ENCODE measurements at regions not wholly inside any gene's neighbourhood (a gene's known extent, or its start where the extent isn't known, plus 50 kb on each side); places are given as distances from the start of the nearest gene placed in this dataset.

GRCh38 chr9:107141967-107142366 is 141.1 kb upstream of the RAD23B start:
- FAIRE-seq (no peak), DNase-seq (ENCODE audit: low read depth in 1 of 2, low spot score in 2 of 2) (no peak)
- H3K18ac ChIP-seq (ENCODE audit: extremely low read depth, low read length): no peak overlapping the region
- H3K56ac ChIP-seq (replicated peaks; ENCODE audit: insufficient read length, low read depth, low read length): no peak overlapping the region
- no peaks in the 10 kb centered on the region for H3K79me1 ChIP-seq (ENCODE audit: low read depth, low read length)
- no peaks in the 10 kb centered on the region for H3K79me2 ChIP-seq (ENCODE audit: control insufficient read depth in 1 of 2, insufficient read depth in 2 of 2, low read length in 2 of 2)
- H4K5ac ChIP-seq (ENCODE audit: insufficient read length, low read depth, low read length): no peak overlapping the region
- POLR2A ChIA-PET (ENCODE audit: partially characterized antibody): interaction anchor here (0.6 kb wide), 1 partner anchor 191 kb away, joined by 3 read pairs; no protein-coding TSS in a partner anchor
- CTCF ChIA-PET (ENCODE audit: partially characterized antibody): interaction anchor here (1.0 to 9.9 kb wide), 12 partner anchors 9 to 199 kb away, joined by 3 to 109 read pairs (median 3); no protein-coding TSS in a partner anchor
- 76% methylated on average over 5 of the region's 5 CpGs; no CpG with 5 or more reads in 1 of the 2 experiments for WGBS, 2 experiments (ENCODE audit: extremely low coverage in 1 of 2, insufficient coverage in 1 of 2, insufficient read length in 1 of 2, insufficient replicate concordance in 2 of 2, low coverage in 1 of 2, low lambda C conversion rate in 2 of 2, missing lambda C conversion rate in 1 of 2)
- H3K9me3 ChIP-seq (ENCODE audit: insufficient read depth in 2 of 2, low read depth in 1 of 2, low read length in 1 of 2): no peaks in the 10 kb centered on the region
- H3K4me2 ChIP-seq (ENCODE audit: insufficient read depth in 1 of 2, low read depth in 2 of 2, low read length in 2 of 2): no peak overlapping the region
- H3K14ac ChIP-seq (ENCODE audit: insufficient read length): no peak overlapping the region
- no peak overlapping the region for H2BK20ac ChIP-seq (ENCODE audit: low read length)
- H2BK120ac ChIP-seq (replicated peaks; ENCODE audit: low read depth, low read length): no peak overlapping the region
- H2AK5ac ChIP-seq (ENCODE audit: low read depth, low read length): no peak overlapping the region
- peak overlapping the region; percentile 7; the same call in 1 of the 2 replicates for H2AFZ ChIP-seq (ENCODE audit: low read length)
- H2BK12ac ChIP-seq (ENCODE audit: low read depth, low read length): no peak overlapping the region
- no peaks in the 10 kb centered on the region for H3K4me1 ChIP-seq (replicated peaks in 1 of 4; ENCODE audit: control insufficient read depth in 3 of 4, insufficient read depth in 4 of 4, low read length in 3 of 4)
- H4K91ac ChIP-seq (replicated peaks; ENCODE audit: insufficient read length, low read length): no peak overlapping the region
- no peak overlapping the region for H3K4me3 ChIP-seq (ENCODE audit: extremely low read depth in 1 of 4, insufficient read depth in 2 of 4, low read depth in 3 of 4, low read length in 4 of 4)
- no peaks in the 10 kb centered on the region for H4K20me1 ChIP-seq (replicated peaks in 1 of 2; ENCODE audit: control insufficient read depth in 1 of 2, insufficient read depth in 2 of 2, low read length in 2 of 2)
- H2BK5ac ChIP-seq (ENCODE audit: low read depth, low read length): no peak overlapping the region
- no peak overlapping the region for H3K27ac ChIP-seq (ENCODE audit: low read depth, low read length)
- H3K23ac ChIP-seq (ENCODE audit: insufficient read length): no peak overlapping the region
- H2BK15ac ChIP-seq (ENCODE audit: low read length): no peak overlapping the region
- H3K4ac ChIP-seq (replicated peaks; ENCODE audit: insufficient read length, low read depth, low read length): no peak overlapping the region
- H3K9ac ChIP-seq (replicated peaks in 1 of 4; ENCODE audit: extremely low read depth in 1 of 4, low read depth in 3 of 4, low read length in 3 of 4): no peak overlapping the region
- H3K36me3 ChIP-seq (ENCODE audit: control insufficient read depth in 2 of 4, insufficient read depth in 4 of 4, low read length in 3 of 4): no peaks in the 10 kb centered on the region
- H3K23me2 ChIP-seq (ENCODE audit: low read depth, low read length): no peaks in the 10 kb centered on the region
- H3K27me3 ChIP-seq (replicated peaks in 1 of 4; ENCODE audit: control insufficient read depth in 3 of 4, extremely low read depth in 1 of 4, insufficient read depth in 3 of 4, low read length in 3 of 4): no peaks in the 10 kb centered on the region
- no peak overlapping the region for H4K8ac ChIP-seq (ENCODE audit: extremely low read depth, insufficient read depth, low read length)
- TF ChIP-seq JUN (IDR thresholded peaks at IDR 0.05; ENCODE audit: low read depth, low read length): no peak
- no peak for TF ChIP-seq CBX5 (IDR thresholded peaks at IDR 0.05; ENCODE audit: low read depth, low read length)
- no peak for TF ChIP-seq ZNF274 (IDR thresholded peaks at IDR 0.05; ENCODE audit: borderline replicate concordance, extremely low read depth, low read length)
- no peak for TF ChIP-seq GTF2F1 (IDR thresholded peaks at IDR 0.05; ENCODE audit: borderline replicate concordance, low read depth, low read length)
- no peak for TF ChIP-seq TAF7 (optimal IDR thresholded peaks at IDR 0.05; ENCODE audit: borderline replicate concordance, low read depth, low read length)
- TF ChIP-seq TAF1 (IDR thresholded peaks at IDR 0.05; ENCODE audit: low read depth, low read length): no peak
- TF ChIP-seq JUND (IDR thresholded peaks at IDR 0.05; ENCODE audit: low read length): no peak
- no peak for TF ChIP-seq HDAC6 (IDR thresholded peaks at IDR 0.05; ENCODE audit: low read depth, low read length)
- no peak for TF ChIP-seq SIN3A (conservative IDR thresholded peaks at IDR 0.05 in 1 of 2, IDR thresholded peaks at IDR 0.05 in 1 of 2; ENCODE audit: low read depth in 1 of 2, low read length in 2 of 2)
- TF ChIP-seq KDM5A (IDR thresholded peaks at IDR 0.05; ENCODE audit: low read length): no peak
- TF ChIP-seq CTBP2 (IDR thresholded peaks at IDR 0.05; ENCODE audit: borderline replicate concordance, insufficient read depth, insufficient read length, low read length): no peak
- TF ChIP-seq RNF2 (IDR thresholded peaks at IDR 0.05; ENCODE audit: borderline replicate concordance, low read depth, low read length, missing control alignments, poor library complexity, severe bottlenecking): no peak
